HL-60 (cell line): ENCODE measurements at regions not wholly inside any gene's neighbourhood (a gene's known extent, or its start where the extent isn't known, plus 50 kb on each side); places are given as distances from the start of the nearest gene placed in this dataset.

Experiments
- GABPA ChIP-seq: IDR thresholded peaks from 2 replicates; pipeline ENCODE4 v1.6.1; 2012; ENCODE audit warnings: low read depth
- POLR2AphosphoS5 ChIP-seq: IDR thresholded peaks from 2 replicates; pipeline ENCODE4 v1.6.1; 2012; ENCODE audit warnings: low read depth
- SPI1 ChIP-seq: IDR thresholded peaks from 2 replicates; pipeline ENCODE4 v1.6.1; 2012; ENCODE audit warnings: low read depth, mild to moderate bottlenecking, borderline replicate concordance
- TF ChIP-seq, protein P1 (sequence below): IDR thresholded peaks from one replicate; pipeline ENCODE4 v1.5.1; 2011; ENCODE audit warnings: low read length, control low read depth, inconsistent platforms; ENCODE audit not compliant: insufficient read depth

DNA sequence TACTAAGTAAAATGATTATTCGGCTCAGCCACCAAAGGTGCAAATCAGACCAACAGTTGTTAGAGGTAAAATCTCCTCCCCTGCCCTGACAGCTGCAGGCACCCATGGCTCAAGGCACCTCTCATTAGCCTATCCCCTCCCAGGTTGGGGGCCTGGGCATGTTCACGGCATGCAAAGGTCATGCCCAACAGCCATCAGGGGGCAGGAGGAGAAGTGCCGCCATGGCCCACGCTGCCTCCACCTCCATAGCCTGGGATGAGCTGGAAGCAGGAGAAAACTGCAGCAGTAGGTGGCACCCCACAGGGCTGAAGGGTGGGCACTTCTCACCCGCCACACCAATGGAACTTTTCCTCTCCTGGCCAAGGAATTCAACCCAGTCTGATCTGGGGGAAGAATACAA, 146.4 kb upstream of the COX10 start:
- TF ChIP-seq GABPA, result no peak
- TF ChIP-seq, protein P1, sequence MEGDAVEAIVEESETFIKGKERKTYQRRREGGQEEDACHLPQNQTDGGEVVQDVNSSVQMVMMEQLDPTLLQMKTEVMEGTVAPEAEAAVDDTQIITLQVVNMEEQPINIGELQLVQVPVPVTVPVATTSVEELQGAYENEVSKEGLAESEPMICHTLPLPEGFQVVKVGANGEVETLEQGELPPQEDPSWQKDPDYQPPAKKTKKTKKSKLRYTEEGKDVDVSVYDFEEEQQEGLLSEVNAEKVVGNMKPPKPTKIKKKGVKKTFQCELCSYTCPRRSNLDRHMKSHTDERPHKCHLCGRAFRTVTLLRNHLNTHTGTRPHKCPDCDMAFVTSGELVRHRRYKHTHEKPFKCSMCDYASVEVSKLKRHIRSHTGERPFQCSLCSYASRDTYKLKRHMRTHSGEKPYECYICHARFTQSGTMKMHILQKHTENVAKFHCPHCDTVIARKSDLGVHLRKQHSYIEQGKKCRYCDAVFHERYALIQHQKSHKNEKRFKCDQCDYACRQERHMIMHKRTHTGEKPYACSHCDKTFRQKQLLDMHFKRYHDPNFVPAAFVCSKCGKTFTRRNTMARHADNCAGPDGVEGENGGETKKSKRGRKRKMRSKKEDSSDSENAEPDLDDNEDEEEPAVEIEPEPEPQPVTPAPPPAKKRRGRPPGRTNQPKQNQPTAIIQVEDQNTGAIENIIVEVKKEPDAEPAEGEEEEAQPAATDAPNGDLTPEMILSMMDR, result no peak
- TF ChIP-seq POLR2AphosphoS5, result no peak
- TF ChIP-seq SPI1, result no peak
